CD4-positive, alpha-beta T cell treated with Interferon gamma for 1 hour (primary cell): ENCODE measurements at regions not wholly inside any gene's neighbourhood (a gene's known extent, or its start where the extent isn't known, plus 50 kb on each side); places are given as distances from the start of the nearest gene placed in this dataset.
"Not testable (repeated sequence)": the region's sequence is repeated elsewhere in the genome, so short reads cannot be mapped to it uniquely, and the experiment has no call there.

Experiments
- DNase-seq: peaks from one replicate; pipeline ENCODE4 v3.0.0-alpha.2; 2020

DNA sequence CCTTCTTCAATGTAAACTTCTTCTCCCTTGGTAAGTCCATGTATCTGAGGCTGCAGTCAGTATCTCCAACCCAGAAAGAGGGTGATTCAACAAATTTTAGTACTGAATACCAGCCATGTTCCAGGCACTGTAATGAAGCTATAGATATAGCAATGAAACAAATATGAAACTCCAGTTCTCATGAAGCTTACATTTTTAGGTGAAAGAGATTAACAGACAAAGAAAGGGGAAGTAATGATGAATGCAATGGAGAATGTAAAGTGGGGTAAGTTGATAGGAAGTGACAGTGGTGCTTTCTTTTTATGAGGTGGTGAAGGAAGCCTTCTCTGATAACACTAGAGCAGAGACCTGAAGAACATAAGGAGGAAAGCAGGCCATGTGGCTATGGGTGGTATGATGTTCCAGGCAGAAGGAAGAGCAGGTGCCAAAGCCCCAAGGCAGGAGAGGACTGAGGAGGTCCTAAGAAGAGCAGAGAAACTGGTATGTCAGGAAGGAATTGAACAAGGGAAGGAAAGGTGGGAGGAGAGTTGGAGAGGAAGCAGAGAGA is 143.6 kb downstream of the TFAP2B start:
- DNase-seq, result no peak

DNA sequence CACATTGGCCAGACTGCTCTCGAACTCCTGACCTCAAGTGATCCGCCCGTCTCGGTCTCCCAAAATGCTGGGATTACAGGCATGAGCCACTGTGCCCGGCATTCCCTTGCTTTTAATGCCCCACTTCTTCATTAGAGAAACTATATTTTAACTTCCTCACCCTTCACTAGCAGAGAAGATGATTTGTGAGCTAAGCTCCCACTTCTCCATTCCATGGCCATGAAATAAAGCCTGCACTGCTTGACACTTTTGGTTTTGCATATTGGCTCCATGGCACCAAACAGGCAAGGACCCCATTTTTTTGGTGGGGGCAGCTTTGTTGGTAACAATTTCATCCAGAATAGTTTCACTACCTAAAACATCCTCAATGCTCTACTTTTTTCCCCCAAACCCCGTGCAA is 145.3 kb downstream of the TFAP2B start:
- no peak for DNase-seq

- DNase-seq, result no peak
Observed at GRCh38 chr6:50965495-50965894, 146.8 kb downstream of the TFAP2B start.

DNA sequence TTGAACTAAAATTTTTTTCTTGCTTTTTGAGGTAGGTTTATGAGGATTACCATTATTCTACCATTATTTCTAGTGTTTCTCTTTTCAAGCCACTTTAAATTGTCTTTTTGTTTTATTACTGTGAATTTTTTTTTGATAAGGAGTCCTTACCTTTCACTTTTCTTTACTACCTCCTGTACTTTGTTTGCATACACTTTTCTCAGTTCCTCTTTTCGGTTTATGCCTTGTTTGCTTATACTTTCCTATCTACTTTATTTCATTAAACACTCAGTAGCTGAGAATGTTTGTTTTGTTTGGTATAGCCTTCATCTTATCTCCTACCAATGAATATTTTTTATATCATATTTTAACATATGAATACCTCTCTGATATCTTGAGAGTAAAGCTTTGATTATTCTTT is 147.9 kb downstream of the TFAP2B start:
- DNase-seq, result no peak

- no peak for DNase-seq
Observed at GRCh38 chr6:50966986-50967385, 148.3 kb downstream of the TFAP2B start.

DNA sequence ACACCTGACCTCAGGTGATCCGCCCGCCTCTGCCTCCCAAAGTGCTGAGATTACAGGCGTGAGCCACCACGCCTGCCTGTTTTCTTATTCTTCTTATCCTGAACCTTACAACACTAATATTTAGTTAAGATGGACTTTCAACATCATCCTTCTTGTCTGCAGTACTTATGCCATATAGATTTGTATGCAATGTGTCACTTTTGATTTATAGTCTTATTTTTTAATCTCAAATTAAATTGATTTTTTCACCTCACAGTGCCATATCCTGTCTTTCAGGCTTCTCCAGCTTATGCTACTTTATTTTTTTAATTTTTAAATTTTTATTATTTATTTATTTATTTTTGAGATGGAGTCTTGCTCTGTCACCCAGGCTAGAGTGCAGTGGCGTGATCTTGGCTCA is 149.6 kb downstream of the TFAP2B start:
- not testable (repeated sequence) for DNase-seq

DNA sequence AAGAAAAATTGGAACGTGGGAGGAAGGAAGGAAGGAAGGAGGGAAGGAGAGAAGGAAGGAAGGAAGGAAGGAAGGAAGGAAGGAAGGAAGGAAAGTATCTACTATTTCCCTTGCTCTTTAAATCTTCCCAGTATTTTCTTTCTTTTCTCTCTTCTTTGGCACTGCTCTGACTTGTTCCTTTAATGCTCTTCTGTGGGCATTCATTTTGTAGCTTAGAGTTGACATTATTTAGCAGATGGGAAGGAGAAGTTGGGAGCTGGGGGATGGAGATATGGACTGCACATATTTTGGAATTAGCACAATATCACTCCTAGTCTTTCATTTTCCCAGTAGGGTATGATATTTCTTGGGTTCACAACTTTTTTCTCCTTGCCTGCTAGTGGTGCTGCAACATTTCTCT is 152.2 kb downstream of the TFAP2B start:
- no peak for DNase-seq

DNA sequence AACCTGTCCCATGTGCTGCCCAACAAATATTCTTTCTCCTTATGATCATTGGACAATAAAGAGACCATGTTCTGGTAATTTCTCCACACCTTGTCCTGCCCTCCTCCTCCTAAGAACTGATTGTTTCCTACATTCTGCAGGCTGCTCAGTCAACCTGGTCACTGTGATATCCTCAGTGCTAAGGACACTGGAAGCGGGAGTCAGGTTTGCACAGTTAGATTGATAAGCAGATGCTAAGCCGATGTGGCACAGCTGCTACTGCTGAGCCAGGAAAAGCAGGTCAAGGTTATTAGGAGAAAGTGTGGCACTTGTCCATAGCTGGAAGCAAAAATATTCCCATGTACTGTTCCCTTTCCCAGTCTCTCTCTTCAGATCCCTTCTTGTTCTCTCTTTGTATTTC is 154.8 kb downstream of the TFAP2B start:
- DNase-seq, result no peak

GRCh38 chr6:50974319-50974718 is 155.6 kb downstream of the TFAP2B start:
- DNase-seq, result no peak

DNA sequence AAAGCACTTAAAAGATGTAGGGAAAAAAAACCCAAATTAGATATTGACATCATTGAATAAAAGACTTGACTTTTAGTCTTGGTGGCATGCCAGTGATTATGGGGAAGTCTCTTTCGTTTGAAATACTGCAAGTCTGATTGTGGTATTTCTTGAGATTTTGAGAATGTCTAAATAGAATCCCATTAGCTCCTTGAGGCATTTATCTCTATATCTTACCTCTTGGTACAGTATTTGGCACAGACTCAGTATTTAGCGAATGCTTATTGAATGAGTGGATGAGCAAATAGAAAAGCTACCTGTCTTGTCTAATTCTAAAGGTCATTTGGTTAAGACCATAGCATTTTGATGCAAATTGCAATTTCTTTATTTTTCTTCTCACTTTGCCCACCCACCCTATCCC is 156.5 kb downstream of the TFAP2B start:
- no peak for DNase-seq

GRCh38 chr6:50976907-50977306 is 158.2 kb downstream of the TFAP2B start:
- no peak for DNase-seq

- no peak for DNase-seq
Observed at GRCh38 chr6:50977796-50978195, 159.1 kb downstream of the TFAP2B start.

DNA sequence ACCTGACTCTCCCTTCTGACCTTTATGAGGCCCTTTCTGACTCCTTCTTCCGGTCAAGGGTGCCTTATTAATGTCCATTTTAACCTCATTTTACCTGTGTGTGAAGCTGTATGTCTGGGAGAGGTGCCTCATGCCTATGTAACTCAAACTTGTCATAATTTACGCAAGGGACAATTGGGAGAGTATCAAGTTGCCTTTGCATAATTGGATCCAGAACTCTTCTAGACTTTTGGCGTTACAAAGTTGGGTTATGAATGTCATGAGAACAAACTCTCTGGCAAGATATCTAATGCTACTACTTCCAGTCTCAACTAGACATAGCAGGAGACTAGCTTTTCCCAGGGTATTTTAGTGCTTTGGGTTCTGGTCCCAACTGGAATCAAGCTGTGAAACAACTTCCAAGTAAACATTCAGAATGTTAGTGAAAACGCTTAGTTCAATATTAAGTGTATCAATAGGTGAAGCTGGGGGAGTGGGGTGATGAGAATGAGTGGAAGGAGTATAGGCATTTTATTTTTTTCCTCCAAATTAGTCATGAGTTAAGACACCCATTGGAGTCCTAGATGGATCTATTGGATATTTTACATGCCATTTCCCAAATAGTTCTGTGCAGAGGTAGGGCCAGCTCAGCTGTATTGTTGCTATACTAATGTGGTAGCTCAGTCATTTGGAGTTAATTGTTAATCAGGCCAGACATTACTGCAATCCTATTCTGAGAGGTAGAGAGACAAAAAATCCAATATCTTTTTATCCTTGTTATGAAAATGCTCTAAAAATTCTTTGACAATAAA is 159.9 kb downstream of the TFAP2B start:
- no peak for DNase-seq

GRCh38 chr6:50979171-50979525 is 160.5 kb downstream of the TFAP2B start:
- no peak for DNase-seq

GRCh38 chr6:50984135-50984534 is 165.5 kb downstream of the TFAP2B start:
- no peak for DNase-seq

GRCh38 chr6:50986319-50986718 is 167.6 kb downstream of the TFAP2B start:
- no peak for DNase-seq

DNA sequence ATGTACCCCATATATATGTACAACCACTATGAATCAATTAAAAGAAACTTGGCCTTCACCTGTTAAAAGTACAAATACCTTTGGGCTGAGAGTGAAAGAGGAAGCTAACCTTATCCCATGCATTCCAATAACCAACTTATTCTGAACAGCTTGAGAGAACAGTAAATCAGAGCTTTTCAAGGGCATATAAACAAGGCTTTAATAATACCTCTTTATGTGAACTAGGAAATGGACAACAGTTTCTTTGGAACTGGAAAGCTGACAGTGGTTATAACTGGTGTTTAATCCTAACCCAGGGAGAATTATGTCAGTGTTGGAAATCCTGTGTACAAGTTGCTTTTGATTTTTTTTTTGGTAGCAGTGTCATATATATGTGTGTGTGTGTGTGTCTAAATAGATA is 170.5 kb downstream of the TFAP2B start:
- DNase-seq, result no peak

DNA sequence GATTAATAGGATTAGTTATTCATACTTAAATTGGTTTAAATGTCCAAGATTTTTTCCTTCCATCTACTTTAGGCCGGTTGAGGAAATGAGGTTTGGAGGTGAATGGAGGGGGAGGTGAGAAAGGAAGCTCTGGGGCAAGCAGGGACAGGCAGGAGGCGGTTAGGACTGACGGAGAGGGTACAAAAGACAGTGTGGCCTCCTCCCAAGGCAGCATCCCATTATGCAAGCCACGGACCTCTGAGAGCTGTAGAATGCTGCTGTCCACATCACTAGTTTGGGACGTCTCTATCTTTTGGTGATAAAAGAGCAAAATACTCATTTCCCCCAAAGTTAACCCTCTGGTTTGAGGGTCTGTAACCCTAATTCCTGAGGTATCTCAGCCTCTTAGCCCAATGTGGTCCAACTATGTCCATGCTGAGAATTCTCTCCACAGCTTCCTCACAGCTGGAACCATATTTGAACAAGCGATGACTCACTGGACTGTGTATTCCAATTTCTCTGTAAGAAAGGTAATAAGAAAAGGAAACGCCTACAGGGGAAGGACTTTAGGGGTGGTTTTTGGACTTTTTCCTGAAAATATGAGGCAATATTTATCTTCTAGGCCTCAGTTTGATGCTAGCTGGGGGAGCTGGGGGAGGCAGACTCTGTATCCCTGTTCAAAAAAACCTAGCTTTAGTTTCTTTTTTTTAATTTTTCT is 172.2 kb downstream of the TFAP2B start:
- DNase-seq, result no peak

GRCh38 chr6:50992232-50992631 is 173.6 kb downstream of the TFAP2B start:
- no peak for DNase-seq

DNA sequence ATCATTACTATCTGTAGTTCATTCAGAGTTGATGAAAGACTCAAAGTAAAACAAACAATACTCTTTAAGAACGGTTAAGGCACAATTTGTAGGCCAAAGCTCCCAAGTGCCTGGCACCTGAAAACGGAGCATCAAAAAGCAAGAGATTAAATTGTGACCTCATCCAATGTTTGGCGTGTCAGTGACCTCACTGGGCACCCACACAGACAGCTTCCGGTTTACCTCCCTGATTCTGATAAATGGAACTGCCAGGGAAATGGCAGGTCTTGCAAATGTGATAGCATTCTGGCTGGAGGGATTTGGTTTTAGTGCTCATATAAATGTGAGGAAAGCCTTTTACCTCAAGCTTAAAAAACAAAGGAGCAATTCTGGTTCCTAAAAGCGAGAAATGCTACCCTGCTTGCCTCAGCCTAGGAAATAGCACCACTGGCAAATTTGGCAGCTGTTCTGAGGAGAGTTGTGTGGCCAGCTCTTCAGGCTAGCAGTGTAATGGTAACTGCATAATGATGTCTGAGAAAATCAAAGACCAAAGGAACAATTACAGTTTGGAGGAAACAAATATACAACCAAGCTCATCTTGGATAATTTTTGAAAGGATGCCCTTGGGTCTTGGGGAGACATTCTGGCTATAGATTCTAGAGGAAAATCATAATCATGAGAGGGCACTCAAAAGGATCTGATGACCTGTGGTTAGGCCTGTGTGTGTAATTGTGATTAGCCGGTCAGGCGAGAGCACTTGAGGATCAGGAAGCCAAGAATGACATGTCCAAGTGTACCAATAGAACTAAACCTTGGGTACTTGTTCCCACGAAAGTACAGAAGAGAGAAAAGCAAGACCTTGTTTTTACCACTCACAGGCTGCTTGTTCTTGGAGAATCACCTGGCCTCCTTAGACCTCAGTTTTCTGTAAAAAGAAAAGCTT is 174.3 kb downstream of the TFAP2B start:
- DNase-seq, result no peak

DNA sequence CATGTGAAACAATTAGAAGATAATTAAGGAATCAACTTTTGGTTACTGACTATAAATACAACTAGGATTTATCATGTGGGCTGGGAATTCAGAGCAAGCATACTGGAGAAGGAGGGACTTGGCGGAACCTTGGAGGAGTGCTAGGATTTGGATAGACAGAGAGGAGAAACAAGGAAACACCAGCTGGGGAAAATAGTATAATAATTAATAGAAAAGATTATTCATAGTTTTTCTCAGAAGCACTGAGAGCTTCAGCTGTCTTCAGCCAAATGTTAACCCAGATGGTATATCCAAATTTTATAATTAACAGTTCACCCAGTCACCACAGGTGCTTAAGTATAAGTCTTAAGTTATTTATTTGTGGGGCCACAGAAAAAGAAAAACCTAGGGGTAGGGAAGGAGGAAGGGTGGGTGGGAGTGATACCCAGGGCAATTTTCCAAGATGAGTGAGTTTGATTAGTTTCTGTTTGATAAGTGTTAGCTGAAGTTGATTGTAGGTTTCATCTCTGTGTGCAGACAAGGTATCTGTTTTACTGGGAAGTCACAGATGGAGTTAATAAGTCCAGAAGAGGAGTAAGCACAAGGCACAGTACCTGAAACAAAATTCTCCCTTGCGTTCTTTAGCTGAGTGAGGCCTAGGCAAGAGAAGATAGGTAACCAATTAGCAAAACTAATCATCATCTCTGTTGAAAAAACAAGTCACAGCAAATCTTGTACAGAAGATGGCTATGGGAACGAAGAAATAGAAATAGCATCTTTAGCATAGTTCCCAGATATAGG is 175.5 kb downstream of the TFAP2B start:
- DNase-seq, result no peak

- no peak for DNase-seq
Observed at GRCh38 chr6:50995036-50995435, 176.4 kb downstream of the TFAP2B start.

GRCh38 chr6:50998905-50999304 is 180.2 kb downstream of the TFAP2B start:
- no peak for DNase-seq
